ENCODE measurements at regions not wholly inside any gene's neighbourhood (a gene's known extent, or its start where the extent isn't known, plus 50 kb on each side); places are given as distances from the start of the nearest gene placed in this dataset.

GRCh38 chr14:97638864-97639263 is 841.7 kb downstream of the VRK1 start:
- no peak overlapping the region for H3K4me3 ChIP-seq (ENCODE audit: insufficient read depth, low read depth, low read length)
- no peak overlapping the region for H3K4me2 ChIP-seq (ENCODE audit: low read depth, low read length)
- no peak overlapping the region for H3K18ac ChIP-seq (ENCODE audit: low read depth, low read length)
- no peak overlapping the region for H2AK9ac ChIP-seq (replicated peaks; ENCODE audit: low read depth, low read length, poor library complexity)
- H4K8ac ChIP-seq (ENCODE audit: low read depth in 2 of 2, low read length in 2 of 2), result no peak overlapping the region
- ChIA-PET POLR2A (ENCODE audit: unreplicated experiment) (no interaction called here), CTCF (no interaction called here)
- H3K56ac ChIP-seq (ENCODE audit: extremely low read depth, insufficient read depth, low read length), result no peak overlapping the region
- no peak overlapping the region for H3K14ac ChIP-seq (replicated peaks; ENCODE audit: low read depth, low read length)
- no peak overlapping the region for H4K5ac ChIP-seq (ENCODE audit: low read depth, low read length)
- H3K23ac ChIP-seq (ENCODE audit: low read depth, low read length), result no peak overlapping the region
- H3K27me3 ChIP-seq (ENCODE audit: control insufficient read depth, insufficient read depth, low read length), result no peaks in the 10 kb centered on the region
- H2BK15ac ChIP-seq (ENCODE audit: low read depth, low read length), result no peak overlapping the region
- in situ Hi-C loops (cut with MboI; ENCODE audit: low sequenced_read_pairs), result no loop called here
- dilution Hi-C loops (cut with HindIII; ENCODE audit: low sequenced_read_pairs, unreplicated experiment), result no loop called here
- H3K9ac ChIP-seq (ENCODE audit: low read depth, low read length), result no peak overlapping the region
- H4K20me1 ChIP-seq (ENCODE audit: insufficient read depth, low read length), result no peaks in the 10 kb centered on the region
- H3K4ac ChIP-seq (ENCODE audit: low read depth, low read length), result no peak overlapping the region
- no TSS peak for BruUV-seq (replicated peaks)
- no peak overlapping the region for H3K27ac ChIP-seq (ENCODE audit: insufficient read depth, low read length)
- H2BK120ac ChIP-seq (ENCODE audit: low read depth, low read length), result no peak overlapping the region
- no peaks in the 10 kb centered on the region for H3K4me1 ChIP-seq (ENCODE audit: control insufficient read depth, insufficient read depth, low read length)
- H3K79me1 ChIP-seq (ENCODE audit: low read depth in 1 of 2, low read length in 2 of 2), result no peaks in the 10 kb centered on the region
- TF ChIP-seq RCOR1 (IDR thresholded peaks at IDR 0.05; ENCODE audit: insufficient replicate concordance, low read length) (no peak), BHLHE40 (IDR thresholded peaks at IDR 0.05; ENCODE audit: low read depth, low read length) (no peak), FOS (IDR thresholded peaks at IDR 0.05; ENCODE audit: low read depth, low read length) (no peak), MAZ (IDR thresholded peaks at IDR 0.05; ENCODE audit: borderline replicate concordance, low read depth, low read length) (no peak), MAFK (IDR thresholded peaks at IDR 0.05; ENCODE audit: low read depth, low read length) (no peak), POLR2A (IDR thresholded peaks at IDR 0.05; ENCODE audit: low read depth, low read length) (no peak), RFX5 (IDR thresholded peaks at IDR 0.05; ENCODE audit: low read depth, low read length) (no peak), USF2 (IDR thresholded peaks at IDR 0.05; ENCODE audit: low read depth, low read length) (no peak), CHD1 (IDR thresholded peaks at IDR 0.05; ENCODE audit: low read depth, low read length) (no peak), ELK1 (IDR thresholded peaks at IDR 0.05; ENCODE audit: borderline replicate concordance, low read depth, low read length) (no peak), CEBPB (IDR thresholded peaks at IDR 0.05; ENCODE audit: low read depth, low read length) (no peak), MXI1 (IDR thresholded peaks at IDR 0.05; ENCODE audit: borderline replicate concordance, low read depth, low read length) (no peak), NFE2L2 (IDR thresholded peaks at IDR 0.05; ENCODE audit: low read depth, low read length) (no peak), RAD21 (IDR thresholded peaks at IDR 0.05; ENCODE audit: low read length) (no peak), SMC3 (IDR thresholded peaks at IDR 0.05; ENCODE audit: low read depth, low read length) (no peak), CTCF (conservative IDR thresholded peaks at IDR 0.05; ENCODE audit: low read depth, low read length) (no peak)
- H4K91ac ChIP-seq (ENCODE audit: insufficient read depth, low read depth, low read length), result no peak overlapping the region
- no peak overlapping the region for H2BK20ac ChIP-seq (ENCODE audit: low read depth, low read length)
- intact Hi-C loops (cut with micrococcal nuclease), result no loop called here
- peaks cover 21% of the 10 kb centered on the region for H3K9me3 ChIP-seq (ENCODE audit: control insufficient read depth, insufficient read depth, low read length)
- no peaks in the 10 kb centered on the region for H3K36me3 ChIP-seq (ENCODE audit: control insufficient read depth, insufficient read depth, low read length)
- no peak overlapping the region for H2AK5ac ChIP-seq (ENCODE audit: low read depth, low read length)
- no peak for DNase-seq
- no peak overlapping the region for H2AFZ ChIP-seq (replicated peaks; ENCODE audit: low read length, poor library complexity)
- H3K9me1 ChIP-seq (ENCODE audit: insufficient read depth, low read length), result no peaks in the 10 kb centered on the region
- no peak for ATAC-seq (ENCODE audit: low read depth)
- no CpG with 5 or more reads among the region's 3 CpGs for WGBS, 2 experiments (ENCODE audit: extremely low coverage in 2 of 2, insufficient read length in 1 of 2)
- H2BK5ac ChIP-seq (ENCODE audit: low read depth, low read length, poor library complexity, severe bottlenecking), result no peak overlapping the region

Data from IMR-90 (cell line).